Common myeloid progenitor, CD34-positive (primary cell): ENCODE measurements at regions not wholly inside any gene's neighbourhood (a gene's known extent, or its start where the extent isn't known, plus 50 kb on each side); places are given as distances from the start of the nearest gene placed in this dataset.

Experiments used
- CTCF ChIA-PET: fragments of 350-600 bp; sonication (Branson Sonifier 250); formaldehyde crosslinking; loops from one replicate; lab custom pipeline; 2021; ENCODE audit warnings: antibody characterized with exemption; lab: Charles Lee
- POLR2A ChIA-PET: fragments of 350-600 bp; sonication (Branson Sonifier 250); formaldehyde crosslinking; loops from one replicate; lab custom pipeline; 2021; ENCODE audit warnings: antibody characterized with exemption; lab: Charles Lee
- DNase-seq, 3 donors: peaks; one replicate each; pipeline versions ENCODE4 v3.0.0 to v3.0.0-alpha.2; 2013
- H3K27ac ChIP-seq, 2 experiments: 1 replicate in 1 of 2; 2 replicates in 1 of 2; pipeline ENCODE4 v1.7.0; 2013; ENCODE audit warnings: inconsistent platforms in 2 of 2, low read length in 2 of 2, mild to moderate bottlenecking in 2 of 2, low read depth in 1 of 2, moderate library complexity in 1 of 2; ENCODE audit not compliant: severe bottlenecking in 2 of 2, insufficient read depth in 1 of 2, poor library complexity in 1 of 2
- H3K27me3 ChIP-seq, 5 experiments: replicated peaks in 2 of 5; 1 replicate in 3 of 5; 2 replicates in 2 of 5; pipeline versions ENCODE4 v1.6.1 to v1.7.0; 2013; ENCODE audit warnings: low read length in 4 of 5, mild to moderate bottlenecking in 2 of 5, moderate library complexity in 2 of 5, inconsistent platforms in 1 of 5; ENCODE audit not compliant: insufficient read depth in 5 of 5, control insufficient read depth in 4 of 5
- H3K36me3 ChIP-seq, 4 experiments: 1 replicate in 2 of 4; 2 replicates in 2 of 4; pipeline versions ENCODE4 v1.6.1 to v1.7.0; 2013; ENCODE audit warnings: low read length in 3 of 4, control low read depth in 1 of 4, mild to moderate bottlenecking in 1 of 4; ENCODE audit not compliant: control insufficient read depth in 4 of 4, insufficient read depth in 4 of 4
- H3K4me1 ChIP-seq, 4 experiments: 1 replicate in 3 of 4; 2 replicates in 1 of 4; pipeline versions ENCODE4 v1.6.1 to v1.7.1; 2013; ENCODE audit warnings: low read length in 3 of 4, mild to moderate bottlenecking in 3 of 4, control low read depth in 1 of 4, inconsistent platforms in 1 of 4, moderate library complexity in 1 of 4; ENCODE audit not compliant: control insufficient read depth in 4 of 4, insufficient read depth in 4 of 4; ENCODE audit errors: control extremely low read depth in 1 of 4
- H3K4me3 ChIP-seq, 7 experiments: 1 replicate in 4 of 7; 2 replicates in 3 of 7; pipeline versions ENCODE4 v1.5.1 to v1.7.0; 2013; ENCODE audit warnings: mild to moderate bottlenecking in 7 of 7, low read length in 6 of 7, moderate library complexity in 6 of 7, inconsistent platforms in 2 of 7, low read depth in 2 of 7, control low read depth in 1 of 7; ENCODE audit not compliant: insufficient read depth in 4 of 7, control insufficient read depth in 1 of 7; ENCODE audit errors: extremely low read depth in 1 of 7
- H3K9me3 ChIP-seq, 5 experiments: 1 replicate in 4 of 5; 2 replicates in 1 of 5; pipeline versions ENCODE4 v1.6.1 to v1.7.1; 2013; ENCODE audit warnings: low read length in 4 of 5, mild to moderate bottlenecking in 2 of 5, inconsistent platforms in 1 of 5, low read depth in 1 of 5, moderate library complexity in 1 of 5; ENCODE audit not compliant: control insufficient read depth in 4 of 5, insufficient read depth in 2 of 5; ENCODE audit errors: control extremely low read depth in 1 of 5
- WGBS: methylation state at CpG from one replicate; pipeline ENCODE4 v1.1.5; 2013; ENCODE audit not compliant: insufficient coverage; 5-methylcytosine and 5-hydroxymethylcytosine counted together

DNA sequence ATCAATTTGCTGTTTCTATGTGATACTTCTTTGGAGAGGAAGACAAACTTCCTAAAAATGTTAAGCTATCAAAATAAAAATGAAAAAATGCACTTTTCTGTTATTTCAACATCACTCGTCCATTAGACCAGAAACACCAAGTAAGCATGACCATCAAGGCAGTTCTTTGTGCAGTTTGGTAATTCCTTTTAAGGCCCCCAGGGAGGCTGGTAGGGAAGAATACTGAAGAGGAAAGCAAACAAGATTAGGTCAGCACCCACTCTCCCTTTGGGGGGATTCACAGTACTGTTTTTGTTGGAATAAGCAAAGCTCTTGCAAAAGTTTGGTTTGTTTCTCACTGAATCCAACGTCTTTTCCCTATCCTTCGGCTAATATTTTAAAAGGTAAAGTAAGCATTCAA, 206.8 kb upstream of the SLC35B3 start:
- Histone ChIP-seq H3K36me3 (no peaks in the 10 kb centered on the region), H3K27ac (no peak overlapping the region), H3K4me3 (no peak overlapping the region), H3K9me3 (peaks cover 0 to 4% (median 2%) of the 10 kb centered on the region in 5 experiments), H3K27me3 (peaks cover 0 to 2% (median 0%) of the 10 kb centered on the region in 5 experiments), H3K4me1 (no peaks in the 10 kb centered on the region)
- no CpG with 5 or more reads among the region's 3 CpGs for WGBS
- ChIA-PET POLR2A (no interaction called here), CTCF (no interaction called here)
- DNase-seq = no peak

DNA sequence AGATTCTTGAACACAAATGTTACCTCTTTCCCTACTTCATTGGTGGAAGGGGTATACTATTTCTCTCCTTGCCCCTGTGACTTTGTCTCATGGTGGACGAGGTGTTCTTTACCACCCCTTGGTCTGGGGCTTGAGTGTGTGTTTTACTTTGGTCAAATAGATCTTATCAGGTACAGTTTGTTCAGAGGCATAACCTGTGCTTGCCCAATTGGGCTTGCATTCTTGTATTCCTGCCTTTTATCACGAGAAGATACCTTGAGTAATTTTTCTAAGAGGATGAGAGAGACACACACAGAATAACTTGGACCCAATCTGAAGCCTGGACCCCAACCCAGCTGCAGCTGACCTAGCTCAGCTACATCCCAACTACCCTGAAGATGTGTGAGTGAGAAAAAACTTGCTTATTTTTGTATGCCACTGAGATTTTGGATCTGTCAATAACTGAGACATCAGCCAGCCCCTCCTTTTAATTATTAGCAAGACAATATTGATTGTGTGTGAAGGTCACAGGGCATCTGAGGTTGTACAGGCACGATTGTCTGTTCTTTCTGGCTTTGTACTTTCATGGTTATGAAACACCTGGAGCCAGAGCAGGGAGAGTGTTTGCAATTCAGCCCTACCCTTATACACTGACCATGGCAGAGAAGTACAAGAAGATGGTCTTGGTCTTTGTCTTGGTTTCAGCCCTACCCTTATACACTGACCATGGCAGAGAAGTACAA, 204.7 kb upstream of the SLC35B3 start:
- H3K9me3 ChIP-seq = peaks cover 0 to 4% (median 2%) of the 10 kb centered on the region in 5 experiments
- H3K4me1 ChIP-seq = no peaks in the 10 kb centered on the region
- H3K36me3 ChIP-seq = no peaks in the 10 kb centered on the region
- H3K27ac ChIP-seq = no peak overlapping the region
- no peak overlapping the region for H3K4me3 ChIP-seq
- peaks cover 0 to 2% (median 0%) of the 10 kb centered on the region in 5 experiments for H3K27me3 ChIP-seq
- WGBS = no CpG with 5 or more reads among the region's 3 CpGs
- POLR2A ChIA-PET = no interaction called here
- DNase-seq = no peak
- CTCF ChIA-PET = no interaction called here

DNA sequence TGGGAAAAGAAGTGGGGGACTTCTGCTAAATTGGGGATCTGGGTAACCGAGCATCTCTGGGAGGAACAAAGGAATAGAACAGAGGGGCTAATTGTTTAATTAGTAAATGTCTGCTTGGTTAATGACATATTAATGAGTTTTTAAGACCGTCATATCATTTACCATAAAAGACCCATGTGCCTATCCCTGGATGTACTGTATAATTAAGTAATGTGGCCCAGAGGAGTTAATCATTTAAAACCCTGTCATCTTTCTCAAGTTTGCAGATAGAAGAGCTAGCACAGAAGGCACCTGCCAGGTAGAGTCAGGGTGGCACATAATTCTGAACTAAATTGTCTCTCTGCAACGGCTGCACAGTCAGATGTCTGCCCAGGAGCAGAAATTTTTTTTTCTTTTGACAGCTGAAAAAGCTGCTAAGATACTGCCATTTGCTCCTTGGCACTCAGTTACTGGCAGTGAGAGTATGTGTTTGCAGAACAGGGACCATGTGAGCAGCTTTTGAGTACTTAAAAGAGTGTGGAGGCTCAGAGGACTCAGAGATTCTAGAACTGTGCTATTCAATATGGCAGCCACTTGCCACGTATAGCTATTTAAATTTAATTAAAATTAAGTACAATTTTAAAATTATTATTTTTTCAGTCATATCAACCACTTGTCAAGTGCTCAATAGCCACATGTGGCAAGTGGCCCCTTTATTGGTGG, 202.7 kb upstream of the SLC35B3 start:
- ChIA-PET POLR2A (no interaction called here), CTCF (no interaction called here)
- Histone ChIP-seq H3K27me3 (no peaks in the 10 kb centered on the region), H3K4me3 (no peak overlapping the region), H3K9me3 (peaks cover 0 to 3% (median 0%) of the 10 kb centered on the region in 5 experiments), H3K4me1 (no peaks in the 10 kb centered on the region), H3K36me3 (no peaks in the 10 kb centered on the region), H3K27ac (no peak overlapping the region)
- WGBS = 91% methylated on average over 1 of the region's 4 CpGs
- no peak for DNase-seq

DNA sequence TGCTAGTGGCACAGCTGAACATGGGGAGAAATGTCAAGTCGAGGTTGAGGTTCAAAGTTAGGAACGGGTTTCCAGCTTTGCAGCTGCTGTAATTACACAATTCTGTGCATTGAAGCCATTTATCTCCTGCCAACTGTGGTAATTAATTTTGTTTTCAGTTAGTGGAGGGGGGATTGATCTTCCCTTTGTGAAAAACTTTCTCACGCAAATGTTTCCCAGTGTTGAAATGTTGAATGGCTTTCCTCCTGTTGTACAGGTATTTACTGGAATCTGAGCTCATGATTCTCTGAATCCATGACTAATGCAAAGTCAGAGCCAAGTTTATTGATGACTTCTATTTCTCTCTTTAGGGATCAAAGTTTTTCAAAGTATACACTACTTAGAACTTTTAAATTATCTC, 198.4 kb upstream of the SLC35B3 start:
- no peak overlapping the region for H3K27ac ChIP-seq
- H3K36me3 ChIP-seq = no peaks in the 10 kb centered on the region
- ChIA-PET POLR2A (no interaction called here), CTCF (no interaction called here)
- 88% methylated on average over 3 of the region's 3 CpGs for whole genome bisulfite sequencing
- H3K9me3 ChIP-seq = peaks cover 0 to under 1% (median 0%) of the 10 kb centered on the region in 5 experiments
- DNase-seq = no peak
- H3K27me3 ChIP-seq = no peaks in the 10 kb centered on the region
- no peak overlapping the region for H3K4me3 ChIP-seq
- no peaks in the 10 kb centered on the region for H3K4me1 ChIP-seq

DNA sequence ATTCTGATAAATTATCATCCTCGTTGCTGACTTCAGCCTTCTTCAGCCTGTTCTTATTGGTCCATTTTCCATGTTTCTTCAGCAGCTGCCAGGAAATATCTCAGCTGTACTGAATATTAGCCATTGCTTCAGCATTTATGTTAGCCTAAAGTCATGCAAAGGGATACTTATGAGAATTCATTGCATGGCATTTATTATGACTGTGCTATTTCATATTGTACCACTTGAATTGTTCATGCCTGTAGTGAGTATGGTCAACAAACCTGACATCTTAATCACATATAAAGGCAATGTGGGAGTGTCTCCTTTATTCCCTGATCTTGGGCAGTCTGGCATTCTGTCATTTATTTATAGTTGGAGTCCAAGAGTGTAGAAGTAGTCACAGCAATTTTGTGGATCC, 193.4 kb upstream of the SLC35B3 start:
- ChIA-PET CTCF (no interaction called here), POLR2A (no interaction called here)

DNA sequence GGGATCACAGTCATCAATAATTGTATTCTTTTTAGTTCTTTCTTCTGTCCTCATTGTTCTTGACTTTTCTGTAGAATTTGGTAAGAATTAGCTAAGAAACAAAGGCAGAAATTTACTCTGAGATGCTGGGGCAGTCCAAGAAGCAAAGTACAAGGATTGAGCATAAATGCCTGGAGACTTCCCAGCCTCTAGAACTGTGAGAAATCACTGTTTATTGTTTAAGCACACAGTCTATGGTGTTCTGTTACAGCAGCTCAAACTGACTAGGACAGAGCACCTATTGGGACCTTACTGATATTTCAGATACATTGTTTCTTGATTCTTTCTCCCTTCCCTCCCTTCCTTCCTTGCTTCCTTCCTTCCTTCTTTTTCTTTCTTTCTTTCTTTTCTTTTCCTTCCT, 192.7 kb upstream of the SLC35B3 start:
- H3K4me3 ChIP-seq = no peak overlapping the region
- no peaks in the 10 kb centered on the region for H3K4me1 ChIP-seq
- POLR2A ChIA-PET = no interaction called here

More for the DNA sequence above, 193.4 kb upstream of the SLC35B3 start:
- peaks cover 0 to 1% (median 0%) of the 10 kb centered on the region in 5 experiments for H3K9me3 ChIP-seq
- H3K4me3 ChIP-seq = no peak overlapping the region
- 100% methylated on average over 1 of the region's 1 CpG for WGBS
- no peak overlapping the region for H3K27ac ChIP-seq
- no peaks in the 10 kb centered on the region for H3K4me1 ChIP-seq
- DNase-seq = no peak
- no peaks in the 10 kb centered on the region for H3K36me3 ChIP-seq
- no peaks in the 10 kb centered on the region for H3K27me3 ChIP-seq

More for the DNA sequence above, 192.7 kb upstream of the SLC35B3 start:
- Histone ChIP-seq H3K27ac (no peak overlapping the region), H3K27me3 (no peaks in the 10 kb centered on the region), H3K36me3 (no peaks in the 10 kb centered on the region), H3K9me3 (peaks cover 0 to 1% (median 0%) of the 10 kb centered on the region in 5 experiments)
- CTCF ChIA-PET = no interaction called here
- DNase-seq = no peak
